ENCODE measurements at regions not wholly inside any gene's neighbourhood (a gene's known extent, or its start where the extent isn't known, plus 50 kb on each side); places are given as distances from the start of the nearest gene placed in this dataset.

DNA sequence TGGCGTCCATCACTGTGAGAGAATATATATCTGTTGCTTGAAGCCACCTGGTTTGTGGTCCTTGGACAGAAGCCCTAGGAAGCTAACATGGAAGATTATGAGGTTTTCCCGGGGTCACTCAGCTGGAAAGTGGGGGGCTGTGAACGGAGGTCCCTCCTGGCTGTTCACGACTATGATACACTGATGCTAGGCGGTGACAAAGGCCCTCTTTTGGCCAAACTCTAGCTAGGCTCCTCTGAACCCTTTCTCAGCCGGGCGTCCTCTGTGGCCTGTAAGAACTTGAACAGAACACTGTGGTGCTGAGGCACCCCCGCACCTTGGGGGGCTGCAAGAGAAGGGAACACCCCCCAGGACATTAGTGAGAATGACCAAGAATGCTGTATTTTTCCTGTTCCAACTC lies 164.6 kb downstream of the TFCP2L1 start:
- TF ChIP-seq CTCF (conservative IDR thresholded peaks at IDR 0.05 in 1 of 2, IDR thresholded peaks at IDR 0.05 in 1 of 2; ENCODE audit: extremely low read depth in 1 of 2, insufficient read depth in 1 of 2, low read depth in 1 of 2, low read length in 2 of 2) (no peak), EZH2 (IDR thresholded peaks at IDR 0.05; ENCODE audit: borderline replicate concordance, low read length) (no peak)

Data from mammary epithelial cell (primary cell).